HG02885 (cell line): ENCODE measurements at regions not wholly inside any gene's neighbourhood (a gene's known extent, or its start where the extent isn't known, plus 50 kb on each side); places are given as distances from the start of the nearest gene placed in this dataset.
"Not testable (repeated sequence)": the region's sequence is repeated elsewhere in the genome, so short reads cannot be mapped to it uniquely, and the experiment has no call there.

Source experiments
- ATAC-seq: cut with Tn5 transposase; IDR thresholded peaks from one replicate; pipeline ENCODE4 v1.9.1; 2021; ENCODE audit warnings: mild to moderate bottlenecking; ENCODE audit not compliant: unreplicated experiment, poor library complexity

DNA sequence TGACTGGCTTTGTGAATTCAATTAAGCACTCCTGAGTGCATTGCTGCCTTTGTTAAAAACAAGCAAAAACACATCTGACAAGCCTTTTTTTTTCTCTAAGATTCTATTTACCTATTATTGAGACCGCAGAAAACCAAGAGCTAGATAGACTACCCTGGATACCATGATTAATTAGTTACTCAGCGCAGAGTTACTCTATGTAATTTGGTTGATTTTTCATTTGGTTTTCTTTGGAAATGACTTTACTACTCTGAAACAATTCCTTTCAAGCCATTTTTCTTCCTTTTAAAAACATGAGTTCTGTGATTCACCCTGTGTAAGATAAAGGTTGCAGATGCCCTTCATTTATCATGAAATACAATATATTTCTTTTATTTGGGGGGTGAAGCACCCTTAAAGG, 421.6 kb upstream of the PIK3R1 start:
- no peak for ATAC-seq

DNA sequence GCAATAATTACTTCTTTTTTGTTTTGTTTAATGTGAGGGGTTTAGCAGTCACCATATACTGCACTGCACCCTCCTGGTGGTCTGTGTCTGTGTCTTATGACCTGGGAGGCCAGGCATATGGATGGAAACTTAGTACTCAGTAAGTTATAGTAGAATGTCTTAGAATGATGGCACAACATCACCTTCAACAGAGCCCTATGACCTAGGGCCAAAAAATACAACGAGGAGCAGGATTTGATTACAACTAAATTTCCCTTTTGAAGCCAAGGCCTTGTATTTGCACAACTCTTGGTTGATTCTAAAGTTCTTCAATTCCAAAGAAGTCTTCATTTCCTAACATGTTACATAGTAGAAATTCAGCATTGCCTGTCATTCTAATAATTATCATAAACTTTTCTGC, 422.1 kb upstream of the PIK3R1 start:
- ATAC-seq: no peak

DNA sequence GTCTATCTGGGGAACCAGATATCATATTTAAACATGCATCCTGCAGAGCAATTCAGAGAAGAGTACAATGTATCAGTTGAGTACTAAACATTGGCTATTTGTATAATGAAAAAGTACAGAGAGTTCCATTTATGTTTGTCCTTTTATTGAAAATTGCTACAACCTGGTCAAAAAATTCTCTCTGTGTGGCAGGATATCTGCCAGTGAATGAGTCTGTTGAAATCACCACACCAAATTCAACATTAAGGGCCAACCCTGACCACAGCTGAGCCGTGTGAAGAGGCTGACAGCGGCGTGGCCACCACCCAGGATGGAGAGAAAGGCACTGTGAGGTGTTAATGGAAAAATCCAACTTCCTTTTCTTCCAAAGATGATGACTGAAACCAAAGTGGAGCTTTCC, 422.7 kb upstream of the PIK3R1 start:
- ATAC-seq: no peak

DNA sequence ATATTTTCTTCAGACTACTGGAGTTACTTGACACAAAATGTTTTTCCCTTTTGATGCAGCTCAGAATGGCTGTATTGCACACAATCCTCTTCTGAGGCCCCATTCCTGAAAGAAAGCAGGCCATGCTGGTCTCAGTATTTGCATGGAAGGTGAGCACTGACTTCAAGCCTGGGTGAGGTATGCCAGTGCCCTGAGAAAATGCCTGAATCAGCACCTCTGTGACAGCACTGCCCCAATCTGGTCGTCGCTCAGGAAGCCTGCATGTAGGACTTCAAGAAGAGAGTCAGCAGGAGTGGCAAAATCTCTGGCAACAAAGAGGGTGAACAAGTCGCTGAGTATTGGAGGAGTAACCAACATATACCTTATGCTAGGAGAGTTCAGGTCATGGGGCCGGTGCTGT, 425.2 kb upstream of the PIK3R1 start:
- no peak for ATAC-seq

DNA sequence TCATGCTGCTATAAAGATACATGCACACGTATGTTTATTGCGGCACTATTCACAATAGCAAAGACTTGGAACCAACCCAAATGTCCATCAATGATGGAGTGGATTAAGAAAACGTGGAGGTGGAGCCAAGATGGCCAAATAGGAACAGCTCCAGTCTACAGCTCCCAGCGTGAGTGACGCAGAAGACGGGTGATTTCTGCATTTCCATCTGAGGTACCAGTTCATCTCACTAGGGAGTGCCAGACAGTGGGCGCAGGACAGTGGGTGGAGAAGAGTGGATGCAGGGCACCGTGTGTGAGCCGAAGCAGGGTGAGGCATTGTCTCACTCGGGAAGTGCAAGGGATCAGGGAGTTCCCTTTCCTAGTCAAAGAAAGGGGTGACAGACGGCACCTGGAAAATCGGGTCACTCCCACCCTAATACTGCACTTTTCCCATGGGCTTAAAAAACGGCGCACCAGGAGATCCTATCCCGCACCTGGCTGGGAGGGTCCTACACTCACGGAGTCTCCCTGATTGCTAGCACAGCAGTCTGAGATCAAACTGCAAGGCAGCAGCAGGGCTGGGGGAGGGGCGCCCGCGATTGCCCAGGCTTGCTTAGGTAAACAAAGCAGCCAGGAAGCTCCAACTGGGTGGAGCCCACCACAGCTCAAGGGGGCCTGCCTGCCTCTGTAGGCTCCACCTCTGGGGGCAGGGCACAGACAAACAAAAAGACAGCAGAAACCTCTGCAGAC, 435.5 kb upstream of the PIK3R1 start:
- ATAC-seq: not testable (repeated sequence)

DNA sequence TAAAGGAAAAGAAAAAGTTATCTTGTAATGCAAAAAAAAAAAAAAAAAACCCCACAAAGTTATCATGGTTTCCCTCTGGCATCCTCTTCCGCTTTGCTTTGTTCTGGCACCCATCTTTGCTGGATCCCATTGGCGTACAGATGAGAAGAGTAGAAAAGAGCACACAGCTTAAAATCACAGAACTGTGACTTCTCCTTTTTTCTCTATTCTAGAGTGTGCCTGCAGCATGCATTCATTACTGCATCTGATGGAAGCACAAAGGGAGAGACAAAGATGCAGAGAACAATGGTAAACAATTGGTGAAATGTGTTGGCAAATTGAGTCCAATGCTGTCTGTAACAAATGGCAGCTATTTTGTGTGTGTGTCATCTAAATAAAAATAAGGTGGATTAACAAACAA, 440.8 kb upstream of the PIK3R1 start:
- ATAC-seq: no peak

DNA sequence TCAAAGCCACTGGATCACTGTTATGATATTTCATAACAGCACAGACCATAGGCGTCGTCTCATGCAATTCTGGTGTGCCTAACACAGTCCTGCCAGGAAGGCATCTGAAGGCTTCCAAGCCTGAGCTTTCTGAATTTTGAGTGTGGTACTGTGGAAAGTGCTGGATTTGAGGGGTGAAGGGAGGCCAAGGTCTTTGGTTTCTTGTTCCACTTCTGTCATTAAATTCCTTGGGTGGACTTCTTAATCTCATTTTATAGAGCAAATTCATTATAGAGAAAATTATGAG, 441.3 kb upstream of the PIK3R1 start:
- ATAC-seq: no peak

DNA sequence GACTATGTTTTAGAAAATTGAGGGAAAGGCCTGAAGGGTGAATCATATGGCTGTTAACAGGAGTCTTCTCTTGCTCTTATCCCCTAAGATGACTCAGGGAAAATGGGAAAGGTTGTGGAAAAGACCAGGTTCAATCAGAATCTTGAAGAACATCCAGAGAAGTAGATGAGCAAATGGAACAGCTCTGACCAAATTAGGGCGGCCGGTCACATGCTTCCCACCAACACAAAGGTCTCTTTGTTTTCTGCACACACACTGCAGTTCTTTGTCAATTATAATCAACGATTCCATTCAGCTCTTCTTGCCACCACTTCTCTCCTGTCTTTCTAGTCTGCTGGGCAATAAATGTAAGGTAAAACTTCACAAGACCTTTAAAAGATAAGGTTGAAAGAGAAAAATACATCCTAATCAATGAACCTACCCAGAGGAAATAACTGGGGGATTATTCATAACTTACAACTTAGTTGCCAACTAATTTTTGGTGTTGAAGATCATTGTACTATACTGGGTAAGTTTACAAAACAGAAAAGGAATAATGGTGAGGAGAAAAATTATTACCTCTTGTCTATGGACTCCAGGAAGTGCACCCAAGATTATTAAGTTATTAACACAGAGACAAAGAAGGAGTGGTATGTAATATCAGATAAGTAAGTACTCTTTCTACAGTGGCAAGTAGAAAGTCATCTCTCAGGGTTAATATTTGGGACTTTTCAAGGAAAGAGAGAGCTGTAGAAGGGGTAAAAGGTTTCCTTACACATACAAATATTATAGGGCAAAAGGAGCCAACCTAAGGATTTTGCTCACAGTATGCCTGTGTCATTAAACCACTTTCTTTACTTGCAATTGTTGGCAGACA, 441.9 kb upstream of the PIK3R1 start:
- no peak for ATAC-seq

DNA sequence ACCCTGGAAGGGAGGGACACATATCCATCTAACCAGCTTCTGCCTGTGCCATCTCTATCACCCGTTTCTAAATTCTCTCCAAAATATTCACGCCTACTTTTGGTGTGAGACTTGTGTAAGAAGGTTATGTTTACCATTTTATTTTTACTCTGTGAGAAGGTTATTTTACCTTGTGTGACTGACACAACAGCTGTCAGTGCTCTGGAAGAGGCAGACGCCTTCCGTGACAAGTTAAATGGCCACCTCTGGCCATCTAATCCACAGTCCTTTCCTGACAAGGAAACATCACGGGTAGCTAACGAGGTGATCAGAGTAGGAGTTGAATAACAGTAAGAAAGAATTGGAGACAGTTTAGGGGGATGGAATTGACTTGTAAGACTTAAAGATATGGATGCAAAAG, 443.8 kb upstream of the PIK3R1 start:
- no peak for ATAC-seq

DNA sequence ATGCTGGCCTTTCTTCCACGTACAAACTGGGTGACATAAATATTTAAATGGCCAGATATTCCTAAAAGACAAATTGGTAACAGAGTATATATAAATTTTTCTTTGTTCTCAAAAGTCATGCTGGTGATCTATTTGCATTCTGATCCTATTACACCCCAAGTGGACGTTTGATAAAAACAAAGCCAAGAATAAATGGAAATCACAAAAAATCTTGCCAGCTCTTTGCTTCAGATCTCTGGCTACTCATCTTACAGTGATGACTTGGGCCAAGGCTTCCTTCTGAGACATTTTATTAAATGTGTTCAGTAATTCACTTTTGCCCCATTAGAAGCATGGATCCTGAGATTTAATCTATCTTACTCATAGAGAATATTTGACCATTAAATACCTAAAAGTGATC, 444.3 kb upstream of the PIK3R1 start:
- ATAC-seq: no peak

DNA sequence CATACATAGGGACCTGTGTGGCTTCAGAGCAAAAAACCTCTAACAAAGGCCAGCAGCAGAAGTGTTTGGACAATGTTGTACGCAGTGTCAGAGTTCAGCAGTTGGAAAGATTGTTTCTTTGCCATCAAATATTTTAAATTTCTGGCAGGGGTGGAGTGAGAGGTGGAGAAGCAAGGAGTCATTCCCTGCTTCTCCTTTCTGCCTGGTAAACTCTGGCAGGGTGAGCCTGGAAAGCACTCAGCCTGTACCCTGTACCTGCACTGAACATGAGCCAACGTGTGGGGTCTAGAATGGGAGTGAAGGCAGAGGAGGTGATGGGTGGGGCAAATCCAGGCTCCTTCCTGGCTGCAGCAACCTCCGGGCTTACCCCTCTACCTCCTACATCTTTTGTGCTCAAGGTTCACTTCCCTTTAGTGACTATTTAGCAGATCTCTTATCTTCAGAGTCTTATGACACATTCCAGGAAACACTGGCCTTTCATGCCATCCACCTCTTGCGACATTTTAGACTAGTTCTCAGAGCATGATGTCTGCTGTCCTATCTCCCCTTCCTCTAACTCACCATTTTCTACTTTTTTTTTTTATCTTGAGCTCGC, 445.0 kb upstream of the PIK3R1 start:
- no peak for ATAC-seq

DNA sequence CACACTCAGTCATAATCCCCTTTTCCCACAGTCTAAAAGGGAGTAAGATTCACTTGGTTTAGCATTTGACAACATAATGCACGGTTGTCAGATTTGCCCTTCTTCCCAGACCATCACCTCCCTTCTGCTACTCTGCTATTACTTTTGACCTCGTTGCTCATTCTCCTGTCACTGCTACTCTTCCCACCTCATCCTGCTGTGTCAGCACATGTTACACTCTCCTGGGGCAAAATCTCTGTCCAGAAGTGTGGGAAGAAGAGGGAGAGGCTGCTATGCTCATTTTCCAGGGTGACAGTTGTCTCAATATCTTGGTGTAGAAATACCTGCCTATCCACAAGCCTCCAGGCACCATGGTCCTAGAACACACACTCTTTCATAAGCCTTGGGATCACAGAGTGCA, 449.9 kb upstream of the PIK3R1 start:
- no peak for ATAC-seq

DNA sequence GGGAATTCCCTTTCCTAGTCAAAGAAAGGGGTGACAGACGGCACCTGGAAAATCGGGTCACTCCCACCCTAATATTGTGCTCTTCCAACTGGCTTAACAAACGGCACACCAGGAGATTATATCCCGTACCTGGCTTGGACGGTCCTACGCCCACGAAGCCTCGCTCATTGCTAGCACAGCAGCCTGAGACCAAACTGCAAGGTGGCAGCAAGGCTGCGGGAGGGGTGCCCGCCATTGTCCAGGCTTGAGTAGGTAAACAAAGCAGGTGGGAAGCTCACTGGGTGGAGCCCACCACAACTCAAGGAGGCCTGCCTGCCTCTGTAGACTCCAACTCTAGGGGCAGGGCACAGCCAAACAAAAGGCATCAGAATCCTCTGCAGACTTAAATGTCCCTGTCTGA, 457.8 kb upstream of the PIK3R1 start:
- ATAC-seq: not testable (repeated sequence)

DNA sequence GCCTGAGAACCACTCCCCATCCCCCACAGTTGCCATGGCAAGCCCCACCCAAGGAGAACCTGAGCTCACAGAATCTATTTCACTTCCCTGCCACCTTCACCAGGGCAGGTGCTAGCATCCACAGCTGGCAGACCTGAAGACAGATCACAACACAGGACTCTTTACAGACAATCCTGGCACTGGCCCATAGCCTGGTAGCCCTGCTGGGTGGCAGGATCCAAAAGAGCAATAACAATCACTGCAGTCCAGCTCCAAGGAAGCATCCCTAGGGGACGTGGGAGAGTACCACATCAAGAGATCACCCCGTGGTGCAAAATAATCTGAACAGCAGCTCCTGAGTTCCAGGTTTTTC, 463.2 kb upstream of the PIK3R1 start:
- no peak for ATAC-seq

DNA sequence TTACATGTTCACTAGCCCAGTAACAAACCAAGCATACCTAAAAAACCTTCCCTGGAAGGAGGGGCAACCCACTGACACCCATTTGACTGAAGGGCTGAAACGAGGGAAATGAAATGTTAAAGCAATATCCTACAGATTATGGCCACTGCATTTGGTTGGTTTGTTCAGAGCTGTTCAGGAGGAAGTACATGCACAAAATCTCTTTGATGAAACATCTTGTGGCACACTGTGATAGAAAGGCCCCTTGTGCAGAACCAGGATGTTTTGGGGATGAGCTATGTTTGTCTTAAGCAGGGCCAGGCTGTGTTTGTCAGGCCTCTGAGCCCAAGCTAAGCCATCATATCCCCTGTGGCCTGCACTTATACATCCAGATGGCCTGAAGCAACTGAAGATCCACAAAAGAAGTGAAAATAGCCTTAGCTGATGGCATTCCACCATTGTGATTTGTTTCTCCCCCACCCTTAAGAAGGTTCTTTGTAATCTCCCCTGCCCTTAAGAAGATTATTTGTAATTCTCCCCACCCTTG, 467.3 kb upstream of the PIK3R1 start:
- ATAC-seq: no peak

DNA sequence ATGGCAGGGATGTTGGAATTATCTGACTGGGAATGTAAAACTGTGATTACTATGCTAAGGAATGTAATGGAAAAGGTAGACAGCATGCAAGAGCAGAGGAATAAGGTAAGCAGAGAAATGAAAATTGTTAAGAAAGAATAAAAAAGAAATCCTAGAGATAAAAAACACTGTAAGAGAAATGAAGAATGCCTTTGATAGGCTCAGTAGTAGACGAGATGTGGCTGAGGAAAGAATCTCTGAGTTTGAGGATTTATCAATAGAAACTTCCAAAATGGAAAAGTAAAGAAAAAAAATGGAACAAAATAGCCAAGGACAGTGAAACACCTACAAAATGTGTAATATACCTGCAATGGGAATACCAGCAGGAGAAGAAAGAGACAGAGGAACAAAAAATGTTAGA, 468.5 kb upstream of the PIK3R1 start:
- ATAC-seq: no peak

DNA sequence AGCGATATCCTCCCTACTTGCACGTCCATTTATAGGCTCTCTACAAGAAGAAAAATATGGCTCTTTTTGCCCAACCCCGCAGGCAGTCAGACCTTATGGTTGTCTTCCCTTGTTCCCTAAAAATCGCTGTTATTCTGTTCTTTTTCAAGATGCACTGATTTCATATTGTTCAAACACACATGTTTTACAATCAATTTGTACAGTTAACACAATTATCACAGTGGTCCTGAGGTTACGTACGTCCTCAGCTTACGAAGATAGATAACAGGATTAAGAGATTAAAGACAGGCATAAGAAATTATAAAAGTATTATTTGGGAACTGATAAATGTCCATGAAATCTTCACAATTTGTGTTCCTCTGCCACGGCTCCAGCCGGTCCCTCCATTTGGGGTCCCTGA, 468.9 kb upstream of the PIK3R1 start:
- not testable (repeated sequence) for ATAC-seq

DNA sequence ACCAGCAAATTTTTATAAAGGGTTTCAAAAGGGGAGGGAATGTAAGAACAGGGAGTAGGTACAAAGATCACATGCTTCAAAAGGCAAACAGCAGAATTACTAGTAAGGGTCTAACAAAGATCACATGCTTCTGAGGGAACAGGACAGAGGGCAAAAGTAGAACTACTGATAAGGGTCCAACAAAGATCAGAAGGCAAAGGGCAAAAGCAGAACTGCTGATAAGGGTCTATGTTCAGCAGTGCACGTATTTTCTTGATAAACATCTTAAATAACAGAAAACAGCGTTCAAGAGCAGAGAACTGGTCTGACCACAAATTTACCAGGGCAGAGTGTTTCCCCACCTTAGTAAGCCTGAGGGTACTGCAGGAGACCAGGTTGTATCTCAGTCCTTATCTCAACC, 469.5 kb upstream of the PIK3R1 start:
- no peak for ATAC-seq

DNA sequence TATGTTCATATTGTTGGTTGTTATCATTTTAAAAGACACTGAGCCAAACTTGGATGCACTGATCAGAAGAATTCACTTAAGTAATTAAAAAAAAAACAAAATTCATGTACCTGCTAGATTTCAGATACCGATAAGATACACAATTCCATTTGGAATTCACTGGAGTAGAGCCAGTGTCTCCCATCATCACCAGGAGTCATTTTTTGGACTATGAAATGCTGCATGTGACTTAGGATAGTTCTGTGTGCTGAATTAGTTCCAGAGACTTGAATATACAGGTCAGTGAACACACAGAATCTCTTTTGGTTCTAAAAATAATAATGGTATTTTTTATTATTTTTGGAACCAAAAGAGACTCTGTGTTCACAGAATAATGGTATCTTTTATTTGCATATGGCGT, 482.6 kb upstream of the PIK3R1 start:
- ATAC-seq: no peak

DNA sequence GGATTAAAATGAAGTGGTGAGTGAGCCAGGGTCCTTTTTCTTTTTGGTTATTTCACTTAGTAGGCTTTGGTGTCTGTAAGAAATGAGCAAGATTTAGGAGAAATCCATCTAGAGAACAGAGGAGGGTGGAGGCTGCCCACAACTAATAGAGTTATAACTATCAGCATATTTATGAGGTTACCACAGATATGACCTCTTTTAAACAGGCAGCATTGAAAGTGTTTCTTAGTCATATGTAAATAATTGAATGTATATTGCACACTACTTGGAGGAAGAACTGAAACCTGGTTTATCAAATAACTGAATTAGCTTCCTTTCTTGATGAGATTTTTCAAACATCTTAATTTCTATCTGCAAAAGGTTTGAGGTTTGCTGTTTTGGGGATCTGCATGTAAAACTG, 483.1 kb upstream of the PIK3R1 start:
- ATAC-seq: no peak

DNA sequence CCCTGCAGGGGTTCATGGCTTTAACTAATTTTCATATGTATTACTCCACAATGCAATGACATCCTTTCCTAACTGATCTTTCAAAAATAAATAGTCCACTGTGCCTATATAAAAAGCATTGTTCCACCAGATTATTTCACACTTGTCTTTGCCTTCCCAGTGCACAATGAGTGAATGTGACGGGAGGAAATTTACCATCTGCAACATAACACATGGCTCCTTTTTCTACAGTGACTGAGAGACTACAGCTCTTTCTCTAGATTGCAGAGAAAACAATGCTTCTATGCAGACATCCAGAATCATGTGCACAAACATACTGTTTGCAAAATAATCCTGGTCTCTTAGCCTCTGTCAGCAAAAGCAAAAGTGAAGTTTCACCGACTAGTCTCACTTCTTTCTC, 483.7 kb upstream of the PIK3R1 start:
- ATAC-seq: no peak
